HuH-7.5 (cell line): ENCODE measurements at regions not wholly inside any gene's neighbourhood (a gene's known extent, or its start where the extent isn't known, plus 50 kb on each side); places are given as distances from the start of the nearest gene placed in this dataset.

Experiments
- DNase-seq: peaks from one replicate; pipeline ENCODE4 v3.0.0; 2011; ENCODE audit warnings: low spot score

DNA sequence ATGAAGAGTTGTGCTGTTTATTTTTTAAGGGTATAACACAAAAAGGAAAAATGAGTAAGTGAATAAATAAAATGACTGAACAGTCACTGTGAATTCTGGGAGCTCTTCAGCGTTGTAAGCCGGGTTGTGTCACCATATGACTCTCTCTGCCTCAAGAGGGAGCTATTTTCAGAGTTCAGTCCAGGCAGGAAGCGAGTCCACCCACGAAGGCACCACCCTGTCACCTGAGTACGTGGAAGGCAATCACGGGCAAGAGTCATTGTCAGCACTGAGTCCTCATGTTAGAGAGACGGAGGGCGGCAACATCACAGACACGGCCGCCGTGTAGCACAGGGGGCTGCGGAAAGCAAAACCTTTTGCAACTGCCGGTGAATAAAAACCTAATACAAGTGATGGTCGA is 227.6 kb downstream of the UTP18 start:
- no peak for DNase-seq

DNA sequence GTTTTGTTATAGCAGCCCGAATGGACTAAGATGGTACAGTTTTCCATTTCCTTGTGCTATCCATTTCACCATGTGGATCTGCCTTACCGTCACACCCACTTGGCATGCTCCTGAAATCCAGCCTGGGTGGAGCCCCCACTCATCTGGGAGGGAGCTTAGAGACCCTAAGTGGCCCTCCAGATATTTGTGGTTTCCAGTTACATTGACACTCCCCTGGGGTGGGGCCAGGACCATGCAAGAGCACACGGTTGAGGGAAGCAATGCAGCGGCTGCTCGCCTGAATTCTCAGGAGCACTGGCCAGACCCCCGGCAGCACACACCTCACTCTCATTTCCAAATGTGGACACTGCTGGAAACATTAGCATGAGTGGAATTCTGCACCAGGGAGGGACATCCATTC is 231.1 kb downstream of the UTP18 start:
- no peak for DNase-seq

DNA sequence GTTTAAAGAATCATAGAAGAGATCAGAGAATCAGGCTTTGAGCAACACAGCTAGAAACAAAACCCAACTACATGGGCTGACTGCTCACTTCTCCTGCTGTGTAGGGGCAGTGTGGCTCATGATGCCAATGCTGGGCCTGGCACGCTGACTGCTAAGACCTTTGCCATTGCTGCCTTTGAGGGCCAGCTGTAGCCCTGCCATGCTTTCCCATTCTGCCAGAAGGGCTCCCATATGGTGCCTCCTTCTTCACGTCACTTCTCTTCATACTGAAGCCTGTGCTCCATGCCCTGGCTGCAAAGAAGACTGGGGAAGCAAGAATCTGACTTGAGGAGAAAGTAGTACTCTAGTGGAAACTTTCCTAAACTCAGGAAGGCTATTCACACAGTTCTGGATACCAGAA is 232.9 kb downstream of the UTP18 start:
- DNase-seq = no peak

DNA sequence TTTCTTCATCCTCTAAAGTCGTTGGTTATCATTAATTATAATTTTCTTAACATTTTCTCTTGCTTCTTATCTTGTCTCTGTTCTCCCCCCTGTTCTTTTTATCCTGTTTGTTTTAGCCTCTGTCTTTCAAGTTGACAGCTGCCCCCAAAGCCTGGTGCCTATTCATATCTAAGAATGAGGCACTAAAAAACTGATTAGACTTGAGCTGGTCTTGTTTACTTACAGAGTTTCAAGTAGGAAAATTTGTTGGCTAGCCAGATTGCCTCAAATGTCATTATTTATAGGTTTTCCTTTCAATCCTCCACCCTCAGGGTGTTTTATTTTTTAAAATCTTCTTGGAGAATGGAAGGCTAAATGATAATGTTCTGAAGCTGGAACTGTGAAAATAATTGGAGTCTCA is 236.0 kb downstream of the UTP18 start:
- DNase-seq = no peak

DNA sequence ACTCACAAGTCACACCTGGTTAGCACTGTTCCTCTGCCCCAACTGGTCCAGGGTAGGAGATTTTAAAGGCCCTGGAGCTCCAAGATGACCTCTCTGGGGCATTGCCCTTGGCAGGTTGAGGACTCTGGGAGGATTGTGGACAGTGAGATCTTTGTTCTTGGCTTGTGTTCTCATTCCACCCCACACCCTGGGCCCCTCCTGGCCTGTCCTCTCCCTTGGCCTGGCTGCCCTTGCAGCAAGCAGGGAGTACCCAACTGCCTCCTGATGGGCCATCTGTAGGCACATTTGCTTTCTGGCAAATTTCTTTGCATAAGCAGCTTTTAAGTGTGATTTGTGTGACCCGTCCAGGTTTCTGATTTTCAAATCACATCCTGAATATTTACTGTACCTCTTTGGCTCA is 239.6 kb downstream of the UTP18 start:
- no peak for DNase-seq

DNA sequence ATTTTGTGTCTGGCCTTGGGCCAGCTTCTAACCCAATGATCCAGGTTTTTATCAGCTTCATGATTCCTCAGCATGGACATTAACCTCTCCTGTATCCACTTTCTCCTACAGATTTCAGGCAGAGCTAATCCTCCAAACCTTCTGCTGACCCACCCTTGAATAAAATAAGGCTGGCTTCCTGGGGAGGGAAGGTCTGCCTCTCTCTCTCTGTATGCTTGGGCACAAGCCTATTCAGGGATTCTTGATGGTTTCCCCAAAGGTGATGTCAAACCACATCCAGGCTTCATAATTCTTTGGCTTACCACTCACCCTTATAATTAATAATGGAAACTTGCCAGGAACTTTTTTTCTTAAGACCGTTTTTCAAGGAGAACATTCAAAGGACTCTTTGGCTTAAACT is 240.1 kb downstream of the UTP18 start:
- DNase-seq = no peak

DNA sequence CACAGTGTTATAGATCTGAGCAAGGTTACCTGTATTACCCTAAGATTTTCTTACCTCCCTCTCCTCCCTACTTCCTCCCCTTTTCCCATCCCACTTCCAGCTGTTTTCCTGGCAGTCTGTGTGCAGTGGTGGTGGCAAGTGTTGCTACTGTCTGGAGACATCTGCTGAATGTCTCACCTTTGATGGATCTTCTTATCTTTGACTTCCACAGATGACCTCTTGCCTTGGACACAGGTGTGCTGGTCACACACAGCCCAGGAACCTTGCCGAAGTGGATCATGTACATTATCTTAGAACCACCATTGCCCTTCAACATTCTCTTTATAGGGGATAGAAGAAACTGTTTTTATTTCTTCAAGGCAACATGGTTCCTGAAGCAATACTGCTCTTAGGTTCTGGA is 245.1 kb downstream of the UTP18 start:
- no peak for DNase-seq

DNA sequence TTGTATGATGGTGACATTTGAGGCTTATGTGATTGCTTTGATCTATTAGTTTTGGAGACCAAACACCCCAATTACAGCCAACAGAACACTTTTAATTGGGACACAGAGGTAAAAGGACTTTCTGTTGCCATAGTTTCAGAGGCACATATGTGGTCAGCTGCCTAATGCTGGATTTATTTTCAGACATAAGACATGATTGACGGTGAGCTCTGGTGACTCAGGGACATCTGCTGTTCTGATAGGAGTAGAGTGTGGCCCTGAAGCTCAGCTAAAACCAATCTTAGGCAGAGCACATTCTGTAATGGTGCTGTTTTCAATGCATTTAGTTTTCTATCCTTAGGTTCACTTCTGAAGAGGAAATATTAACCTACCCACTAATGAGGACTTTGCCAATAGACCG is 247.1 kb downstream of the UTP18 start:
- DNase-seq = no peak

DNA sequence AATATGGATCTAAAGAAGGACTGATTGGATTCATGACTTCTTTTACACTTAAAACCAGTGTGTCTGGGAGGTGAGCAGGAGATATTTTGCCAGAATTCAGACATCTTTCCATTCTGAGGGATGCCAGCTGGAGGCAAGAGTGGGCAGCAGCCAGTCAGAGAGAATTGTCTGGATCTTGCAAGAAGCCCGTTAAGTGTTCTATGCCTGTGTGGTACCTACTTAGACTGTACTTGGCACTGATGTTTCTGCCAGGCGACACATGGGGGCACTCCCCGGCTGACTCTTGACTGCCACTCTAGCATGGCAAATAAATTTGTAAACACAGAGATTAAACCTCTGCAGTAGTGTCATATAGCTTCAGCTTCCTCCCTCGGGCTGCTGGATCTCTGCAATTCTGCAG is 247.7 kb downstream of the UTP18 start:
- no peak for DNase-seq

DNA sequence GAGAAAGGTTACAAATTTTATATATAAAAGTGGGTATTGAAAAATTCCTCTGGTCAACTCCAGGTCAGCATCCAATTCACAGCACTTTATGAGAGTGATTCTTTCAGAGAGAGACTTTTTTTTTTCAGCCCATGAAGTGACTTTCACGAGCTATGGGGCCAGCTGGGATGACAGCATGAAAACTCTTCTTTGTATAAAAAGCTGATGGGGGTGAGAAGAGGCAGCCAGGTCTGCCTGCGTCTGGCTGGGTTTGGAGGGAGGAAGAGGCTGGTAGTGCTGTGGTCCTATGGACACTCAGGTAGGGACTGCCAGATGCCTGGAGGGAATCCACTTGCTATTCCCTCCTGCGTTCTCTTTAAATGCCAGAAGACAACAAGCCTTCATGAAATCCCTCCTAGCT is 250.6 kb downstream of the UTP18 start:
- DNase-seq = no peak

DNA sequence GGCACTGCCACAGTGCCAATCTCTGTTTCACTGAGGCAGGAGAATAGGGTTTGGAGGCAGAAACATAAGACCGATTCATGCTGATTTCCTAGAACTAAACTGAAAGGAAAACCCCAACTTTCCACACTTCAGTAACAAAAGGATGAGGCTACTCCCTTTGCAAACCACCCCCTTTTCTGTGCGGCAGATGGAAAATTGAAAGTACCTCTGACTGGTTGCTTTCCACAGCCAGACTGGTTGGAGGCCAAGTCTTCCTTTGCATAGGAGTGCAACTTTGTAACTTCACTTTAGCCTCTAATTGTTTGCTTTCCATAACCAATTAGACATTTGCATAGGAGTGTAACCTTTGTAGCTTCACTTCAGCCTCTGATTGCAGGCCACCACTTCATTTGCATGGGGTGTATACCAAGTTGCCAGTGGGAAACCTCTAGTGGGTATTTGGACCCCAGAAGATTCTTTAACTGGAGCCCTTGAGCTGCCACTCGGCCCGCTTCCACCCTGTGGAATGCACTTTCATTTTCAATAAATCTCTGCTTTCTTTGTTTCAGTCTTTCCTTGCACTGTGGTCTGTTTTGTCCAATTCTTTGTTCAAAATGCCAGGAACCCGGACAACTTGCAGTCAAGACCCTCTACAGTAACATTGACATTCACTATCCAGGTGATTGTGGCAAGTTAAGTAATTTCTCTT is 252.0 kb downstream of the UTP18 start:
- DNase-seq = no peak

DNA sequence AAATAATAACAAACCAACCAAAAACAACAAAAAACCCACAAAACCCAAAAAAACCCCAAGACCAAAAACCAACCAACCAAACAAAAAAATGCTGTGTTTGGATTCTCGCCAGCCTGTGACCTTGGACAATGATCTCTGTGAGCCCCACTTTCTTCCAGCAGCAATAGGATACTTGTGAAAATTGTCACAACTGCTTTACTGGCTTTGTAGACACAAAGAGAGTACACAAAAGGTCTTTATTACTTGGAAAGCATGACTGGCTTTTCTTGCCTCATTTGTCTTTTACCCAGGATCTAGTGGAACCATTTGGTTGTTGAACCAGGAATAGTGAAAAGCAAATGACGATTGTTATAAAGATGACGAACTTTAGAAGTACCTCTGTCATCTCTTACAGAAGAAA is 256.6 kb downstream of the UTP18 start:
- DNase-seq = no peak

DNA sequence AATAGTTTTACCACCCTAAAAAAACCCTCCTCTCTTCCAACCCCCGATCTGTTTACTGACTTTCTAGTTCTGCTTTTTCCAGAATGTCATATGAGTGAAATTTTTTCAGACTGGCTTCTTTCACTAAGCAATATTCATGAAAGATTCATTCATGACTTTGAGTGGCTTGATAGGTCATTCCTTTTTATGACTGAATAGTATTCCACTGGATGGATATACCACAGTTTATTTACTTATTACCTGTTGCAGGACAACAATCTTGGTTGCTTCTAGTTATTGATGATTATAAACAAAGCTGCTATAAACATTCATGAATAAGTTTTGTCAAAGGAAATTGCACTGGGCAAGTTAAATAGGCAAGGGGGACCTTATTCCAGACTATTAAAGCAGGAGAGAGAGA is 264.2 kb downstream of the UTP18 start:
- no peak for DNase-seq

DNA sequence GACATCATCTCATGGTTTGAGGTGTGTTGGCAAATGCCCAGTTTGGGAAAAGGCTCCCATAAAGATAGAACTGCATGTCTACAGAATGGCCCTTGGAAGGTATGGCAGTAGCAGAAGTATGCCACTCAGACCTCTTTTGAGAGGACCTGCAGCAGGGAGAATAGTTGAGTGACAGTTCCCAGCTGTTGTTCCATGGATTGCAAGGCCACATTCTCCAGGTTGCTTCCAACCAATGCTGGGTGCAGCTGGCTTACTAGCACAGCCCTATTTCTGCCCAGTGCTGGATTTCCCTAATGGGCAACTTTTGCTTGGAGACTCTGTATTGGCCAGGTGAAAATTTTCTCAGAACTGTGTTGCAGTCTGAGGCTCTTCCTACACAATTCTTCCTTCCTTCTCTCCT is 266.2 kb downstream of the UTP18 start:
- DNase-seq = no peak

DNA sequence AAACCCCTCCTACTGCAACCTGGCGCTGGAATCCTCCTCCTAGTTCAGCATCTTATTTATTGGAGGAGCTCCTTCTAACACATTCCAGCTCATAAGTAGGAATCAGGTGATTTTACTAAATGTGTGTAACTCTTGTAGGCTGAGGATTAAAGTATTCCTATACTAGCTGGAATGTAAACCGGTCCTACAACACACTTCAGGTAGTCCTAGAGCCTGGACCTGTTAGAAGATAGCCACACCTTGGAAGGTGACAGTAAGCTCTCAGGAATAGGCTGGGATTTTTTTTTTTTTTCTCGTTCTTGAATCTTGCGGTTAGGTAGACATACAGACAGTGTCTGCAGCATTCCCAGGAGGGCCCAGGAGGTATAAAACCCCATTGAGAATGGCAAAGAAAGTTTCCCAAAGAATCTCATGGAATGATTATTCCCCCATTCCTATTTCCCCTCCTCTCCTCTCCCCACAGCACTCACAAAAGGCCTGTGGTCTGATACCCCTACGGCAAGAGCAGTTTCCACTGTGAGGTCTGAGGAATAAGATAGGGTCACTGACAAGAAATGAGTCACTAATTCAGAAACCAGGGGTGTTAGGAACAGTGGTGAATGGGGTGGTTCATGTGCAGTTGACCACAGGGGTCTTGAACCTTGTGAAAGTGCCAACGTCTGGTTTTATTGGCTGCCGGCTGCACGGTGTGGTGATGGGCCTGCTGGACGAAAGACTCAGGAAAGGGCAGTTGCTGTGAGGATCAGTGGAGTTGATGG is 267.1 kb downstream of the UTP18 start:
- no peak for DNase-seq

DNA sequence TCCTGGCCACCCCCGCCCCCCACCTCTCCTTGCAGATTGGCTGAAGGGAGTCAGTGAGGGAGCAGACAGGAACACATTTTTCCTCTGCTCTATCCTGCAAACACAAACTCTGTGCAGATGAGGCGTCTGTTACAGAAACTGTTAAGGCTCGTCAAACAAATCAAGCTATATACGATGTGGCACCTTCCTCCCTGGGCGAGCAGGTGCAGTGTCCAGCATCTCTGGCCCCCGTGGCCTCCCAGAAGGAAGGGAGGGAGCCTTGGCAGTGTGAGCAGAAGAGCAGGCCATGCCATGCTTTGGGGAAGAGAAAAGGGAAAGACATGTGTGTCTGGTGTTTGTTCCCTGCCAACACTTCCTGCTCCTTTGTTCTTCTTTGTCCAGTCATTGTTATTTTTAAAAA is 267.8 kb downstream of the UTP18 start:
- no peak for DNase-seq

DNA sequence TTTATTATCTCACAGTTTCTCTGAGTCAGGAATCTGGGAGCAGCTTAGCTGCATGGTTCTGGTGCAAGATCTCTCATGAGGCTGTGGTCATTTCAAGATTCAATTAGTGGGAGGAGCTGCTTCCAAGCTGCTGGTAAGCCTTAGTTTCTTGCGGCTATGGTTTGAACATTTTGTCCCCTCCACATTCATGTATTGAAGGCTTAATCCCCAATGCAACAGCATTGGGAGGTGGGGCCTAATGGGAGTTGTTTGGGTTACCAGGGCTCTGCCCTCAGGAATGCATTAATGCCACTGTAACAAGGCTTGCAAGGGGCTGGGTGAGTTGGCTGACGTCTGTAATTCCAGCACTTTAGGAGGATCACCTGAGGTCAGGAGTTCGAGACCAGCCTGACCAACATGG is 272.9 kb downstream of the UTP18 start:
- DNase-seq = no peak

DNA sequence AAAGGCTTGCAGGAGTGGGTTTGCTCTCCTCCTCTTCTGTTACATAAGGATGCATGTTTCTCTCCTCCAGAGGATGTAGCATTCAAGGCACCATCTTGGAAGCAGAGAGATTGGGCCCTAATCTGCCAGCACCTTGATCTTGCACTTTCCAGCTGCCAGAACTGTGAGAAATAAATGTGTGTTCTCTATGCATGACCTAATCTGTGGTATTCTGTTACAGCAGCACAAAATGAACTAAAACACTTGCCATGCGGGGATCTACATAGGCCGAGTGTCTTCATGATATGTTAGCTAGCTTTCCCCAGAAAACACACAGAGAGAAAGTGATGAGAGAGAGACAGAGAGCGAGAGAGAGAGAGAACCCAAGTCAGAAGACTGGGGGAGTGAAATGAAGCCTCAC is 273.5 kb downstream of the UTP18 start:
- DNase-seq = no peak

DNA sequence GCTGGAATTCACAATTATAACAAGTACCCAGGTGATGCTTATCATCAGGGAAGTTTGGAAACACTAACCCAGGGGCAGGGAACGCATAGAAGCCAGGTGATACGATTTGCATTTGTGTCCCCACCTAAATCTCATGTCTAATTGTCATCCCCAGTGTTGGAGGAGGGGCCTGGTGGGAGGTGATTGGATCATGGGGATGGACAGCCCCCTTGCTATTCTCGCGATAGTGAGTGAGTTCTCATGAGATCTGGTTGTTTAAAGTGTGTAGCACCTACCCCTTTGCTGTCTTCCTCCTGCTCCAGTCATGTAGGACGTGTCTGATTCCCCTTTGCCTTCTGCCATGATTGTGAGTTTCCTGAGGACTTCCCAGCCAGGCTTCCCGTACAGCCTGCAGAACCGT is 276.3 kb downstream of the UTP18 start:
- no peak for DNase-seq

DNA sequence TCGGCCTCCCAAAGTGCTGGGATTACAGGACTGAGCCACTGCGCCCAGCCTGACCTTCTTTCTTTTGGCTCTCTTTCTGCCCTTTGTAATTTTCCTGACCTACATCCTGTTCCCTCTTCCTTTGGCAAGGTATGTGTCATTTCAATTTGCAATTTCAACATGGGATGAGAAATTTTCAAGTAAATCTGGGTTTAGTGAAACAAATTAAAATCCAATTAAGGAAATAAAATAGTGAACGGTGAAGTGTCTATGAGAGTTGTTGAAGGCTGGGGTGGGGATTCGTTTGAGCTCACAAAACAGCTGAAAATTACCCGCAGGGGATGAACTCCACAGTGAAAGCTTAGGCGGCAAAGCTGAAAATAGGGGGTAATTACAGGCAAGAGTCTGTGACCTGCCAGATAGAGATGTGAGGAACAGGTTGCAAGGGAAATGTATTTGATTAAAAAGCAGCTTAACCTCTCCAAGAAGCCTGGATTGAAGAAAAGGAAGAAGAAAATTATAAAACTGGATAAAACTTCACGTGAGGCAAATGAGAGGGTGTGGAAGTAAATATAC is 277.7 kb downstream of the UTP18 start:
- DNase-seq = no peak

DNA sequence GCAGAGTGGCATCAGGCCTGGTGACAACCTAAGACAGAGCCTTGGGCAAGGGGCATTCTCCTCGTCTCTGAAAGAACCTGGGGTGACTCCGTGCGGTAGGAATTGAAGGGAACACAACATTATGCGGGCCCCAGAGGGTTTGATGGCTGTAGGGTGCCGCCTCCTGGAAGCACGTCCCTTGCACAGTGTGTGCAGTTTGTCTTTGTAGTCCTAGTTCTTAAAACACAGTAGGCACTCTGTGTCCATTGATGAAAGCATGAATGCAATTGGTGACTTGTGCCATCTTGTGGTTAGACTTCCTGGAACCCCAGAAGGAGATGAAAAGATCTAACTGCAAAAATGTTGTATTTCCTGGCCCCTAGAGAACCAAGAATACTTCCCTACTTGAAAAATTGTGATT is 279.8 kb downstream of the UTP18 start:
- no peak for DNase-seq

DNA sequence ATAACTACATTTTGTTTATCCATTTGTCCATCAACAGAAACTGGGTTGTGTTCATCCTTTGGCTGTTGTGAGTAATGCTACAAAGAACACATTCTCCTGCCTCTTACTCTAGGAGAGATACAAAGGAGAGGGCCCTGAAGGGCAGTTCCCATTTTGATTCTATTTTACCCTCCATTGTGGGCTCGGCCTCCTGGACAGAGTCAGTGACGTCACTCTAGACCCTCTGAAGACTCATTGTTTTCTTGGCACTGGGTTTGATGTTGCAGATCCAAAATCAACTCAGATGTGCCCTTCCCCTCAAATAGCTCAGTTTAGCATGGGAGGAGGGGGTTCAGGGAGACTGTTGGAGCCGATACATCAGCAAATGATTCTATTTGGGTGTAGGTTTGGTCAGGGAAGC is 280.9 kb downstream of the UTP18 start:
- no peak for DNase-seq

DNA sequence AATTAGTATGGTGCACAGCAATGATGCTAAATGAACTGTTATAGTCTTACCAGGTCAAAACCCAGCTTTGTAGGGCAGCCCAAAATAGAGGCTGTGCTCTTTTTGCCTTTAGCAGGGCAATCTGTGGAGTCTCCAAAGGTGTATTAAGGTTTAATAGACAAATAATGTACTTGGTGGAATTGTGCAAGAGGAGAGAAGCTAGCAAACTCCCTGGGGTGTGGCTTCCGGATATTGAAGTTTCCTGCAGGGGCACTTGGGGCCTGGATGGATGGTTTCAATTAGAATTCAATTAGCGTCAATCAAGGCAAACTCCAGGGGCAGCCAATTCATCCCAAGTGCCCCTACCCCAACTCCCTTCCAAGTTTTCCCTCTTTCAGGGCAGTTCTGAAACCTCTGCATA is 285.8 kb downstream of the UTP18 start:
- DNase-seq = no peak

DNA sequence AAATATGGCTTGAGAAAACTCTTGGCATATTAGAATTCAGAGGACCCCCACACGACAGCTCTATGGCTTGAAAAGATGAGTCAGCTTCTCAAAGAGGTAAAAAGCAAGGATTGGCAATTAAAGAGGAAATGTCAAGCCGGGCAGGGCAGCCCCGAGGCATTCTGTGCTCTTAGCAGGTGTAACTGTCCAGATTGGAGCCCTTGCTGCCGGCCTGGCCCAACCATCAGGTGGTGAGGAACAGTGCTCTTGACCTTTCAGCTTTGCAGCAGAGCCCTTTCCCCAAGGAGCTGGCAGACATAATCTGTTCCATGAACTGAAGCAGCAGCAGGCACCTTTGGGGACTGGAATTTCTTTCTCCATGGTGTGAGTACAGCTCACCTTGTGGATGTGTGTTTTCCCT is 287.8 kb downstream of the UTP18 start:
- no peak for DNase-seq
